ENCODE measurements at regions not wholly inside any gene's neighbourhood (a gene's known extent, or its start where the extent isn't known, plus 50 kb on each side); places are given as distances from the start of the nearest gene placed in this dataset.

- H2AFZ ChIP-seq (ENCODE audit: low read depth, low read length): no peak overlapping the region
- no peak overlapping the region for H3K4me3 ChIP-seq (ENCODE audit: low read length)
- no peak for TF ChIP-seq TAF1 (IDR thresholded peaks at IDR 0.05; ENCODE audit: low read depth)
- TF ChIP-seq POLR2AphosphoS5 (IDR thresholded peaks at IDR 0.05): no peak
- TF ChIP-seq SMC3 (conservative IDR thresholded peaks at IDR 0.05; ENCODE audit: poor library complexity): peak; percentile 57
- TF ChIP-seq RAD21 (conservative IDR thresholded peaks at IDR 0.05): peak; percentile 61
- TF ChIP-seq CTCF (IDR thresholded peaks at IDR 0.05; ENCODE audit: poor library complexity, severe bottlenecking): peak; percentile 49
- H3K4me2 ChIP-seq (ENCODE audit: low read length): no peak overlapping the region
- H3F3A ChIP-seq (ENCODE audit: insufficient read depth, low read length, poor library complexity, severe bottlenecking): no peaks in the 10 kb centered on the region
- no peaks in the 10 kb centered on the region for H3K9me2 ChIP-seq (ENCODE audit: insufficient read depth, low read length)
- no peaks in the 10 kb centered on the region for H3K27me3 ChIP-seq (ENCODE audit: insufficient read depth, low read depth, low read length)
- no peaks in the 10 kb centered on the region for H4K20me1 ChIP-seq (ENCODE audit: insufficient read depth)
- no peaks in the 10 kb centered on the region for H3K36me3 ChIP-seq (ENCODE audit: insufficient read depth, low read length)
- H3K9me3 ChIP-seq (ENCODE audit: low read length): no peaks in the 10 kb centered on the region
- H3K27ac ChIP-seq (ENCODE audit: low read length): no peak overlapping the region
- no peaks in the 10 kb centered on the region for H3K79me2 ChIP-seq (replicated peaks; ENCODE audit: insufficient read depth, low read length)
- no peak overlapping the region for H3K9ac ChIP-seq (ENCODE audit: low read length)
Measured at GRCh38 chr3:74139648-74140047, 474.8 kb downstream of the CNTN3 start.

GRCh38 chr3:74137790-74138189 lies 476.7 kb downstream of the CNTN3 start:
- no peaks in the 10 kb centered on the region for H3K27me3 ChIP-seq (ENCODE audit: insufficient read depth, low read depth, low read length)
- no peaks in the 10 kb centered on the region for H3K79me2 ChIP-seq (replicated peaks; ENCODE audit: insufficient read depth, low read length)
- H3K9ac ChIP-seq (ENCODE audit: low read length): no peak overlapping the region
- H3F3A ChIP-seq (ENCODE audit: insufficient read depth, low read length, poor library complexity, severe bottlenecking): no peaks in the 10 kb centered on the region
- TF ChIP-seq RAD21 (conservative IDR thresholded peaks at IDR 0.05) (no peak), CTCF (IDR thresholded peaks at IDR 0.05; ENCODE audit: poor library complexity, severe bottlenecking) (no peak), MXI1 (conservative IDR thresholded peaks at IDR 0.05; ENCODE audit: poor library complexity, severe bottlenecking) (no peak), POLR2AphosphoS5 (IDR thresholded peaks at IDR 0.05) (peak; percentile 52), SMC3 (conservative IDR thresholded peaks at IDR 0.05; ENCODE audit: poor library complexity) (no peak), REST (IDR thresholded peaks at IDR 0.05; ENCODE audit: borderline replicate concordance) (no peak), TAF1 (IDR thresholded peaks at IDR 0.05; ENCODE audit: low read depth) (no peak), EP300 (conservative IDR thresholded peaks at IDR 0.05; ENCODE audit: poor library complexity, severe bottlenecking) (peak; percentile 77), EZH2 (IDR thresholded peaks at IDR 0.05; ENCODE audit: borderline replicate concordance, insufficient read depth, low read length, poor library complexity, severe bottlenecking) (no peak)
- no peak overlapping the region for H2AFZ ChIP-seq (ENCODE audit: low read depth, low read length)
- H3K27ac ChIP-seq (ENCODE audit: low read length): no peak overlapping the region
- H3K9me3 ChIP-seq (ENCODE audit: low read length): no peaks in the 10 kb centered on the region
- no peak overlapping the region for H3K4me3 ChIP-seq (ENCODE audit: low read length)
- H3K4me2 ChIP-seq (ENCODE audit: low read length): no peak overlapping the region
- no peaks in the 10 kb centered on the region for H4K20me1 ChIP-seq (ENCODE audit: insufficient read depth)
- H3K9me2 ChIP-seq (ENCODE audit: insufficient read depth, low read length): no peaks in the 10 kb centered on the region
- H3K36me3 ChIP-seq (ENCODE audit: insufficient read depth, low read length): no peaks in the 10 kb centered on the region
